Testis (tissue), 2 donors: ENCODE measurements at regions not wholly inside any gene's neighbourhood (a gene's known extent, or its start where the extent isn't known, plus 50 kb on each side); places are given as distances from the start of the nearest gene placed in this dataset.

Source experiments
- DNase-seq: peaks from one replicate; pipeline ENCODE4 v3.0.0-alpha.2; 2019
- H3K27ac ChIP-seq, 2 donors: fragments of 200-600 bp; sonication (generic); one replicate each; pipeline ENCODE4 v1.5.1; 2019
- H3K27me3 ChIP-seq: fragments of 200-600 bp; sonication (generic); one replicate; pipeline ENCODE4 v1.5.1; 2019
- H3K36me3 ChIP-seq: fragments of 200-600 bp; sonication (generic); one replicate; pipeline ENCODE4 v1.5.1; 2017; ENCODE audit warnings: low read depth; ENCODE audit errors: missing control alignments
- H3K4me1 ChIP-seq: fragments of 200-600 bp; sonication (generic); one replicate; pipeline ENCODE4 v1.5.1; 2019
- H3K4me3 ChIP-seq, 2 donors: fragments of 200-600 bp; sonication (generic); one replicate each; pipeline ENCODE4 v1.5.1; 2017 to 2019
- H3K9me3 ChIP-seq: fragments of 200-600 bp; sonication (generic); one replicate; pipeline ENCODE4 v1.5.1; 2017
- POLR2A ChIP-seq: fragments of 450-650 bp; IDR thresholded peaks from one replicate; pipeline ENCODE4 v1.6.1; 2017; ENCODE audit warnings: antibody characterized with exemption, mild to moderate bottlenecking, moderate library complexity
- WGBS, 2 donors: methylation state at CpG; one replicate each; pipeline ENCODE4 v1.1.5; 2018; 5-methylcytosine and 5-hydroxymethylcytosine counted together
- intact Hi-C: fragments of 100-400 bp; cut with DNase I; formaldehyde crosslinking; loops from one replicate; pipeline ENCODE4 v1.15.1; 2023; ENCODE audit warnings: low total_unique reads
- TF ChIP-seq, protein P1 (sequence below), 3 experiments: fragments of 450-650 bp in 2 of 3; fragments of 200-600 bp in 1 of 3; sonication (generic) in 1 of 3; IDR thresholded peaks; one replicate each; pipeline ENCODE4 v1.5.1; 2016 to 2019; ENCODE audit warnings: antibody characterized with exemption in 3 of 3, mild to moderate bottlenecking in 2 of 3, moderate library complexity in 1 of 3

DNA sequence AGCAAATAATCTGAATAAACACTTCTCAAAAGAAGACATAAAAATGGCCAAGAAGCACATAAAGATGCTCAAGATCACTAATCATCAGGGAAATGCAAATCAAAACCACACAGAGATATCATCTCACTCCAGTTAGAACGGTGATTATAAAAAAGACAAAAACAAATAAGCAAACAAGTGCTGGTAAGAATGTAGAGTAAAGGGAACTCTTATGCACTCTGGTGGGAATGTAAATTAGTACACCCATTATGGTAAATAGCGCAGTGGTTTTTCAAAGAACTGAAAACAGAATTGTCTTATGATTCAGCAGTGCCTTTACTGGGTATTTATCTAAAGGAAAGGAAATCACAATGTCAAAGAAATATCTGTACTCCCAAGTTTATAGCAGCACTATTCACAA is 343.2 kb downstream of the HAPSTR1 start:
- Histone ChIP-seq H3K36me3 (no peaks in the 10 kb centered on the region), H3K9me3 (no peaks in the 10 kb centered on the region), H3K27ac (no peak overlapping the region), H3K4me1 (no peaks in the 10 kb centered on the region), H3K4me3 (no peak overlapping the region), H3K27me3 (no peaks in the 10 kb centered on the region)
- DNase-seq = no peak
- intact Hi-C loops = no loop called here
- 75 to 85% methylated on average over 2 of the region's 2 CpGs for WGBS, 2 donors
- TF ChIP-seq POLR2A = no peak
- TF ChIP-seq, protein P1, sequence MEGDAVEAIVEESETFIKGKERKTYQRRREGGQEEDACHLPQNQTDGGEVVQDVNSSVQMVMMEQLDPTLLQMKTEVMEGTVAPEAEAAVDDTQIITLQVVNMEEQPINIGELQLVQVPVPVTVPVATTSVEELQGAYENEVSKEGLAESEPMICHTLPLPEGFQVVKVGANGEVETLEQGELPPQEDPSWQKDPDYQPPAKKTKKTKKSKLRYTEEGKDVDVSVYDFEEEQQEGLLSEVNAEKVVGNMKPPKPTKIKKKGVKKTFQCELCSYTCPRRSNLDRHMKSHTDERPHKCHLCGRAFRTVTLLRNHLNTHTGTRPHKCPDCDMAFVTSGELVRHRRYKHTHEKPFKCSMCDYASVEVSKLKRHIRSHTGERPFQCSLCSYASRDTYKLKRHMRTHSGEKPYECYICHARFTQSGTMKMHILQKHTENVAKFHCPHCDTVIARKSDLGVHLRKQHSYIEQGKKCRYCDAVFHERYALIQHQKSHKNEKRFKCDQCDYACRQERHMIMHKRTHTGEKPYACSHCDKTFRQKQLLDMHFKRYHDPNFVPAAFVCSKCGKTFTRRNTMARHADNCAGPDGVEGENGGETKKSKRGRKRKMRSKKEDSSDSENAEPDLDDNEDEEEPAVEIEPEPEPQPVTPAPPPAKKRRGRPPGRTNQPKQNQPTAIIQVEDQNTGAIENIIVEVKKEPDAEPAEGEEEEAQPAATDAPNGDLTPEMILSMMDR (IDR thresholded peaks at IDR 0.05) = no peak

DNA sequence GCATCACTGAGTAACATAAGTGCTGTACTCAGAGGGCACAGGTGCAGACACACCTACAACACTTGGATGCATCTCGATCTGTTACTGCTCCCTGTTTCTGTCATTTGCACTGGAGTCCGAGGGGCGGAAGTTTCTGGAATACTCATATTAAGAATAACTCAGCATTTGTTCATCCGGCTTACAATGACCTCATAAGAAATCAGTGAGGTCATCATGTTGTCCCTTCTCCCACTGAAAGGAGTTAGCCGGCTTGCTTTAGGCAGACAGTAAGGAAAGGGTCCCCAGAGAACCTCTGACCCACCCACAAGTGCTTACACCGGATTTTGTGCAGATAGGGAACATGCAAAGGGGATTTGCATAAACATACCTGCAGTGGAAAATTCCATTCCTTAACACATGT is 344.7 kb downstream of the HAPSTR1 start:
- H3K4me1 ChIP-seq = no peaks in the 10 kb centered on the region
- WGBS, 2 donors = 88 to 95% methylated on average over 6 of the region's 6 CpGs
- H3K27me3 ChIP-seq = no peaks in the 10 kb centered on the region
- TF ChIP-seq, protein P1 (IDR thresholded peaks at IDR 0.05) = no peak
- TF ChIP-seq POLR2A = no peak
- no peaks in the 10 kb centered on the region for H3K9me3 ChIP-seq
- no peak overlapping the region for H3K4me3 ChIP-seq
- intact Hi-C loops = no loop called here
- H3K27ac ChIP-seq = no peak overlapping the region
- no peaks in the 10 kb centered on the region for H3K36me3 ChIP-seq
- no peak for DNase-seq

DNA sequence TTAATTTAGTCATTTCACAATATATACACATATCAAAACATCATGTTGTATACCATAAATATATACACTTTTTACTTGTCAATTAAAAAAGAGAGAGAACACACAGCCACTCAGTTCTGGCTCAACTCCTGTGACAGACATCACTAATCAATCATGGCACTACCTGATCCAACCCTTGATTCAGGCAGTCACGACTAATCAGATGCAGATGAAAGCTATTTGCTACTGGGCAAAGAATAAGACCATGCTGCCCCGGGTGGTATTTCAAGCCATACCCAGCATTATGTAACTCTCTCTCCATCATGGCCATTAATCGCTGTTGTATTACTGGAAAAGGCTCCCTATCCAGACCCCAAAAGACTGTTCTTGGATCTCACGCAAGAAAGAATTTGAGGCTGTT is 345.7 kb downstream of the HAPSTR1 start:
- 81 to 86% methylated on average over 4 of the region's 4 CpGs for WGBS, 2 donors
- peak; percentile 31 for DNase-seq
- Histone ChIP-seq H3K9me3 (no peaks in the 10 kb centered on the region), H3K4me3 (no peak overlapping the region), H3K36me3 (no peaks in the 10 kb centered on the region), H3K27me3 (no peaks in the 10 kb centered on the region), H3K27ac (no peak overlapping the region), H3K4me1 (no peaks in the 10 kb centered on the region)
- TF ChIP-seq, protein P1 (IDR thresholded peaks at IDR 0.05) = no peak
- TF ChIP-seq POLR2A = no peak
- intact Hi-C loops = no loop called here

DNA sequence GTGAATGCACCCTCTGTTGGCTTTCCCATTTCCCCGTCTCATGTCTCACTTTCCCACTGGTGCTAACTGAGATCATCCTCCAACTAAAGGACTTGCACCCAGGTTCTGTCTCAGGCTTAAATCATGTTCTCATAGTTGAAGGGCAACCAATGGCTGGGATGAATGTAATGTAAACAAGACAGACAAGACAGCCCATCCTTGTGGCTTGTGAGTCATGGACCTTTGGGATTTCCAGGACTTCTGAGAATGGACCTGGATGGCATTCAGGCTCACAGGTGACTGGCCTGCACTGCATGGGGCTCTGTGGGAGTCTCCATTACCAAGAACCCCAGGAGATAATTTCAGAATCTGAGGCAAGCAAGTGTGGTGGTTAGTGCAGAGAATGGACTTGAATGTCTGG is 347.5 kb downstream of the HAPSTR1 start:
- Histone ChIP-seq H3K27ac (no peak overlapping the region), H3K9me3 (no peaks in the 10 kb centered on the region), H3K36me3 (no peaks in the 10 kb centered on the region), H3K27me3 (no peaks in the 10 kb centered on the region), H3K4me1 (no peaks in the 10 kb centered on the region), H3K4me3 (no peak overlapping the region)
- TF ChIP-seq, protein P1 (IDR thresholded peaks at IDR 0.05) = no peak
- TF ChIP-seq POLR2A = no peak
- intact Hi-C loops = no loop called here
- WGBS, 2 donors = 95 to 100% methylated on average over 1 of the region's 1 CpG
- DNase-seq = no peak

DNA sequence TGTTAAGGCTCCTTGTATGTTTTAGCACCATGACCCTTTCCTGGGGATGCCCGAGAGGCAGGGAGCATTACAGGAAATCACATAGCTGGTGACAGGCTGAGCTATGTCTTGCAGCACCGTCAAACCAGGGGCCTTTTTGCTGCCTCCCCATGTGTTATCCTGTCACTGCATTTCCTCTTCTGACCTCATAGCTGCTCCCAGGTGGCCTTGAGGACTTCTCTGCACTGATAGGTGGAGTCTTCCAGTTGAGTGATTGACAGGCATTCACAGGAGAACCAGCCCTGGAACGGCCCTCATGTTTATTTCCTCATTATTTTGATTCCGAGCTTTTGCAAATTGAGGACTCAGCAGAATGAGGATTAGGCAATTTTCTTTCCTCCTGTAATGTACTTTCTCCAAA is 349.6 kb downstream of the HAPSTR1 start:
- H3K4me1 ChIP-seq = no peaks in the 10 kb centered on the region
- H3K27ac ChIP-seq = no peak overlapping the region
- DNase-seq = no peak
- 39 to 44% methylated on average over 4 of the region's 4 CpGs for WGBS, 2 donors
- intact Hi-C loops = no loop called here
- H3K9me3 ChIP-seq = no peaks in the 10 kb centered on the region
- H3K36me3 ChIP-seq = no peaks in the 10 kb centered on the region
- TF ChIP-seq, protein P1 (IDR thresholded peaks at IDR 0.05) = no peak
- no peak for TF ChIP-seq POLR2A
- no peaks in the 10 kb centered on the region for H3K27me3 ChIP-seq
- H3K4me3 ChIP-seq = no peak overlapping the region
